SK-N-SH treated with all-trans-retinoic acid at 6 μM for 48 hours (cell line): ENCODE measurements at regions not wholly inside any gene's neighbourhood (a gene's known extent, or its start where the extent isn't known, plus 50 kb on each side); places are given as distances from the start of the nearest gene placed in this dataset.

ENCODE experiments used
- OSR1 ChIP-seq: fragments of 250-450 bp; sonication (Bioruptor Pico); IDR thresholded peaks from 2 replicates; pipeline ENCODE4 v1.8.0; 2022; ENCODE audit warnings: moderate library complexity, mild to moderate bottlenecking, inconsistent platforms
- ZFP3 ChIP-seq: fragments of 250-450 bp; sonication (Bioruptor Pico); IDR thresholded peaks from 2 replicates; pipeline ENCODE4 v1.5.0; 2020; ENCODE audit warnings: mild to moderate bottlenecking, moderate library complexity
- TF ChIP-seq, protein P1 (sequence below): fragments of 250-450 bp; sonication (Bioruptor Pico); IDR thresholded peaks from 2 replicates; pipeline ENCODE4 v1.5.1; 2020; ENCODE audit warnings: low read depth, mild to moderate bottlenecking, moderate library complexity

DNA sequence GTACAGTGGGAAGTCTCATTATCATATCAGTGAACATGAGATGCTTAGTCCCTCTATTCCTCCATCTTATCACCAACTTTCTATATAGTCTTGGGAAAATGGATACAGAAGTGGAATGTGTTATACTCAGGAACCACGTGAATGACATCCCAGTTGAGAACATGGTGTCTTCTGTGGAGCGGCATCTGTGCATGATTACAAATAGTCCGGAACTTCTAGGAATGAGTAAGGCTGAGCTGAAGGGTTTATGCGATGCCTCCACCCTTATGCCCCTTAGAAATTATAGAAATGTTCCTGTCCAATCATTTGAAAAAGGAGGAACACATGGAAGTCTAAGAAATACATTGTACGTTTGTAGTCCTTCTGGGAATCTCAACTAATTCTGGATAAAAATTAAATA is 64.8 kb upstream of the TMEM108 start:
- TF ChIP-seq OSR1 (CRISPR knock-in tag) = no peak
- TF ChIP-seq ZFP3 = no peak
- TF ChIP-seq, protein P1, sequence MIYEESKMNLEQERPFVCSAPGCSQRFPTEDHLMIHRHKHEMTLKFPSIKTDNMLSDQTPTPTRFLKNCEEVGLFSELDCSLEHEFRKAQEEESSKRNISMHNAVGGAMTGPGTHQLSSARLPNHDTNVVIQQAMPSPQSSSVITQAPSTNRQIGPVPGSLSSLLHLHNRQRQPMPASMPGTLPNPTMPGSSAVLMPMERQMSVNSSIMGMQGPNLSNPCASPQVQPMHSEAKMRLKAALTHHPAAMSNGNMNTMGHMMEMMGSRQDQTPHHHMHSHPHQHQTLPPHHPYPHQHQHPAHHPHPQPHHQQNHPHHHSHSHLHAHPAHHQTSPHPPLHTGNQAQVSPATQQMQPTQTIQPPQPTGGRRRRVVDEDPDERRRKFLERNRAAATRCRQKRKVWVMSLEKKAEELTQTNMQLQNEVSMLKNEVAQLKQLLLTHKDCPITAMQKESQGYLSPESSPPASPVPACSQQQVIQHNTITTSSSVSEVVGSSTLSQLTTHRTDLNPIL (CRISPR knock-in tag) = no peak
